ENCODE measurements at regions not wholly inside any gene's neighbourhood (a gene's known extent, or its start where the extent isn't known, plus 50 kb on each side); places are given as distances from the start of the nearest gene placed in this dataset.
"Not testable (repeated sequence)": the region's sequence is repeated elsewhere in the genome, so short reads cannot be mapped to it uniquely, and the experiment has no call there.

DNA sequence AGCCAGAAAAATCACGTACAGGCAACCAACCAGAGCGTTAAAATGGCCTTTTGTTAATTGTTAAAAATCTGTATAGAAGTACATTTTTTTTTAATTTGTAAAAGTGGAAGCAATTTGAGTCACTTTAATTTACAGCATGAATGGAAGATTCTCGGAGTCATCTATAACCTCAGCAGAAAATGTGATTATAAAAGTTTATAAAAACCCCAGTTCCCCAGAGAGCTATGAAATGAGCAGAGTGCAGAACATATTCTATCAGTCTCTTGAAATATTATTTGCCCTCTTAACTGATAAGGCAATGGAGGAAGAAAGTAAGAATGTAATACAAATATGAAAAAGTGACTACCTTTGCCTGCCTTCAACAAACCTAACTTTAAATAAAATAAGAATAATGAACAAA lies 224.7 kb downstream of the BCL2L11 start:
- H3K27ac ChIP-seq; H3K9me3 ChIP-seq; FAIRE-seq; H3K27me3 ChIP-seq; intact Hi-C loops (cut with DNase I); H3K4me3 ChIP-seq; ATAC-seq; H3K36me3 ChIP-seq; DNase-seq; H3K4me1 ChIP-seq: not testable (repeated sequence)
- WGBS, 2 donors, result 78 to 84% methylated on average over 1 of the region's 3 CpGs

DNA sequence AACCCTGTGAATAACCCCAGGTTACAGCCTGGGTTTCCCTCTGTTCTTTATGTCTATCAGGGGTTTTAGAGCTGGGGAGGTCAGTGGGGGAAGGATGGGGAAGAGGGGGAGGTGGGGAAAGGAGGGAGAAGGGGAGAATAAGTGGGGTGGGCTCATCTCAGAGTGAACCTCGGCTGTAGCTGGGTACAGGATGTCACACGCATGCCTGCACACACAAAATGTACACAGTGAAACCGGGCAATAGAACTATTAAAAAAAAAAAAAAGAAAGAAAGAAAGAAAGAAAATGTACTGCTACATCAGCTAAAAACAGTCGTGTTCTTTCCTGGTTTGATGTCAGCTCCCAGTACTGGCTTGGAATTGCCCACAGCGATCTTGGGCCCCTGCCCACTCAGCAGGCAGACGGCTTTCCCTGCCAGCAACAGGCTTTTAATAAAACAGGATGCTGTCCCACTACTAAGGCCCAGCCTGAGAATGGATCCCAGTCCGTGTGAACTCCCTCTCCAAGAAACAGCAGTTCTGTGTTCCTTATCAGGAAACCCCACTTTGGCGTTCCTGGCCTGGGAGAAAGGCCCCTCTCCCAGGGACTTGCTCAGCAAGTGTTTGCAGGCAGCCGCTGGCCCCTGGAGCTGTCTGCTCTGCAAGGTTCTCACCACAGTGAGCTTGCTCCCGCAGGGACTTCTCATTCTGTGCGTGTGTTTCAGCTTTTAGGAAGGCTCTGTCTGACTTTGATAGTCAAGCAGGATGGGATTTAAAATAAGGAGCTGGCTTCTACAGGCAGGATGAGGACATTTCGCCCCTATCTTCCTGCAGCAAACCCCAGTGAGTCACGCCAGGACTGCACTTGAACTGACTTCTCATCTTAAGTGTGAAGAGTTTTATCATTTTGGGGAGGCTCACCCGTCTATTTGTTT lies 225.6 kb downstream of the BCL2L11 start:
- H3K27me3 ChIP-seq; H3K9me3 ChIP-seq; H3K36me3 ChIP-seq; H3K4me3 ChIP-seq; intact Hi-C loops (cut with DNase I); H3K27ac ChIP-seq; FAIRE-seq; H3K4me1 ChIP-seq: not testable (repeated sequence)
- peak; percentile 63 to 82 (median 80) for ATAC-seq
- peak in 3 of 6 donors; percentile 25 to 41 (median 26) for DNase-seq
- 36 to 44% methylated on average over 8 to 11 of the region's 14 CpGs for WGBS, 2 donors

DNA sequence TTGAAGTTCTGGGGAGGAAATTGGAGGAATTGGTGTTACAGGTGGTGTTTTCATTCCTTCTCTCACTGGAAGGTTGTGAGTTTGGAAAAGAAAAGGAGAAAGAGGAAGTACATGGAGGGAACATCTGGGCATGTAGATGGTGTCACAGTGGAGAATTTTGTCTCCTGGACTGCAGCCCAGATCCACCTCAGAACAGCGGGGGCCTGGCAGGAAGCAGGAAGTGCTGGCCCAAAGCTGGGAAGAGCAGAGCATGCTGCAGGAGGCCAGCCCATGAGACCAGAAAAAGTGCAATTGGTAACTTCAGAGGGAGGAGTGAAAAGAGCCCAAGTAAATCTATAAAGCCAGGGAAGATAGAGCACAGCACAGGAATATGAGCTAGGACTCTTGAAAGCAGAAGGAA lies 227.0 kb downstream of the BCL2L11 start:
- WGBS, 2 donors, result no CpG with 5 or more reads among the region's 1 CpG

DNA sequence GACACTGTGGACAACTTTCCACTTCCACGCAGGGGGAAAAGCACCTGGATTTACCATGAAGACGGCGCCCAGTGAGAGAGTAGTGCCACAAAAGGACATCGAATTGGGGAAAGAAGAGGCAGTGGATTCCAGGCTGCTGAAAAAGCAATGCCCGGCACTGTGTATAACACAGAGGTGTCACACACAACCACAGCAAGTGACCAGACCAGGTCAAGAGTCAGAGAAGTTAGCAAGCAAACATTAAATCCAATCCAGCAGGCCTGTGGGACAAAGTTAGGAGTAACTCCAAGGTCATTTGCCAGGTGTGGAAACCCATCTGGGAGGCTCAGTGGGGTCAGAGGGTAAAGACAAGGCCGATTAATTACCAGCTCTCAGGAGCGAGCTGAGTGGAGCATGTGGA lies 227.6 kb downstream of the BCL2L11 start:
- H3K36me3 ChIP-seq; H3K9me3 ChIP-seq; H3K4me3 ChIP-seq; H3K4me1 ChIP-seq; H3K27me3 ChIP-seq; H3K27ac ChIP-seq; ATAC-seq; FAIRE-seq; intact Hi-C loops (cut with DNase I); DNase-seq: not testable (repeated sequence)
- WGBS, 2 donors, result 88% methylated on average over 1 of the region's 7 CpGs; no CpG with 5 or more reads in 1 of the 2 donors

More for the DNA sequence above, 227.0 kb downstream of the BCL2L11 start:
- H3K27ac ChIP-seq; DNase-seq; intact Hi-C loops (cut with DNase I); H3K4me1 ChIP-seq; H3K36me3 ChIP-seq; FAIRE-seq; H3K4me3 ChIP-seq; H3K9me3 ChIP-seq; H3K27me3 ChIP-seq: not testable (repeated sequence)
- peak in 3 of 4 donors; percentile 48 to 67 (median 61) for ATAC-seq

DNA sequence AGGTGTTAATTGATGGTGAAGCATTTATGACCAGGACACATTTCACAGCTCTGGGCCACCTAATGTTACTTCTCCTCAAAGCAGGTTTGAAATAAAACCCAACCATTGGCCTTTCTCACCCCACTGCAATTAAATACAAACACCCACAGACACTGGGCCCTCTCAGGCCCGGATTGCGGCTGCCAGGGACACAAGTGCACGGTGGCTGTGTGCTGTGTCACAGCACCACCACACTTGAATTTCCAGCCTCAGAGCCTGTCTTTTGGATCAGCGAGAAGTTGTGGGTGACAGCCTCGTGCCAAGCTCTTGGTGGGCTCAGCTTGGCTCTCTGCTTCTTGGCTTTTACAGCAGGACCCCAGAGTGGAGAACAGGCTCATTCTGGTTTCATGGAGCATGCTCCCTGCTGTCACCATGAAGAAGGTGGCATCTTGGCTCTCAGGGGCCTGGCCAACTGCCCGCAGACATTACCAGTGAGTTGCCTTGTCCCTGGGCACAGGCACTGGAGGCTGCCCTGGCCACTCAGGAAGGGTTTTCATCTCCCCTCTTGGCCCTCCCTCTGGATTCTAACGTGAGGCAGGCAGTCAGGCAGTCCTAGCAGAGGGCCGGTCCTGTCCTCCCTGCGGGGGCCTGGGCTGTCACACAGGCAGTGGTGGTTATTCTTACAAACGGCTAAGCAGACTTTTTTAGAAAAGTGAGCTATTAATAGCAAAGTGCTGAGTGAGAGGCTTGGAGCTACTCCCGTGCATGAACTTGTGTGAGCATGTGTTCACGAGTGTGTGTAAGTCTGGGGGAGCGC lies 234.5 kb downstream of the BCL2L11 start:
- 78 to 83% methylated on average over 7 to 8 of the region's 13 CpGs for WGBS, 2 donors
- intact Hi-C loops (cut with DNase I); H3K9me3 ChIP-seq; H3K27ac ChIP-seq; FAIRE-seq; ATAC-seq; H3K36me3 ChIP-seq; H3K4me1 ChIP-seq; H3K27me3 ChIP-seq; H3K4me3 ChIP-seq: not testable (repeated sequence)
- DNase-seq, result peak in 1 of 6 donors; percentile 43

DNA sequence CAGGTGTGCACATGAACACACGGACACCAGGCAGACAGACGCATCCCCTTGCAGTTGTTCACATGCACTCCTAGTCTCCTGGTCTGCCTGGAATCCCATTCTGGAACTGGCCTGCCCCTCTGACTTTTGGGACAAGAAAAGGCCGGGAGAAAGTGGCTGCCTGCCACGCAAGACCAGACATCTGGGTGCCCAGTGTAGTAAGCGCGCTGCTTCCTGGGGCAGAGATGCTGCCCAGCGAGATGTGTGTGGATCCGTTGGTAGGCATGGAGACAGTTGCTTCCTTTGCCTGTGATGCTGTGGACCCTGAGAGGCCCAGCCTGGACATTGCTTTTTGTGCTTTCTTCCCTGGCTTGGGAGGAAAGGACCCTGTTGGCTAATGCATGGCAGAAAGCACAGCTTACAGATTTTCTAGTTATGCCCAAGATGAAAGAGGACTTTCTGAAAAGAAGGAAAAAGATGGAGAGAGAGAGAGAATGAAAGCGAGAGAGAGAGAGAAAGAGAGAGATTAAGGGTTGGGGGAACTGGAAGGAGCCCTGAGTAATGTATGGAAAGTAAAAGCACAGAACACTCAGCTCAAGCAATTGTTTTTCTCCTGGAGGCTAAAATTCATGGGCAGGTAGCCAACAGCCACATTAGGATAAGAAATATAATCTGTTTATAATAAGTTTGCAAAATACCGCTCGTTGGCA lies 235.3 kb downstream of the BCL2L11 start:
- DNase-seq; intact Hi-C loops (cut with DNase I); FAIRE-seq; H3K4me3 ChIP-seq; H3K4me1 ChIP-seq; H3K36me3 ChIP-seq; H3K9me3 ChIP-seq; H3K27ac ChIP-seq; H3K27me3 ChIP-seq: not testable (repeated sequence)
- WGBS, 2 donors, result 73 to 84% methylated on average over 8 to 10 of the region's 11 CpGs
- peak in 1 of 4 donors; percentile 9 for ATAC-seq

DNA sequence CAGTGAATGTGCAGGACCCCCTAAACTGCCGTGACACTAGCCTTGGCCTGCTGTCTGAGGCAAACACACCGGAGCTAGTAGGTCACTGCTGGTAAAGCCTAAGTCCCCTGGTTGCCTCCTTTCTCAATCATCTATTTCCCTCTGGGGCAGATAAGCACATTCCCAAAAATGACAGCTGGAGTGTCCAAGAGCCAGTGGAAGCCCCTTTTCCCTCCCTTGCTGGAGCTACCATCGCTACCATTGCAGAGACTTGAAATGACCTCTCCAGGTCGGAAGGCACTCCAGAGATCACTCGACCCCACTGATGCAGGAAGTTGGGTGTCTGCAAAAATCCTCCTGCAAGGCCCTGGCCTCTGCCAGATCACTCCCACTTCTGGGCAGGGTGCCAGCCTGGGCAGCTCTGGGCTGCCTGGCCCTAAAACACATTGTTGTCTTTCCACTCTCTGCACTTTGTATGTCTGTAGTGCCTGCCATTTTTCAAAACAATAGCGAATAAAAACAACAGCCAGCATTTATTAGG lies 235.9 kb downstream of the BCL2L11 start:
- not testable (repeated sequence) for FAIRE-seq, H3K27ac ChIP-seq, H3K27me3 ChIP-seq

DNA sequence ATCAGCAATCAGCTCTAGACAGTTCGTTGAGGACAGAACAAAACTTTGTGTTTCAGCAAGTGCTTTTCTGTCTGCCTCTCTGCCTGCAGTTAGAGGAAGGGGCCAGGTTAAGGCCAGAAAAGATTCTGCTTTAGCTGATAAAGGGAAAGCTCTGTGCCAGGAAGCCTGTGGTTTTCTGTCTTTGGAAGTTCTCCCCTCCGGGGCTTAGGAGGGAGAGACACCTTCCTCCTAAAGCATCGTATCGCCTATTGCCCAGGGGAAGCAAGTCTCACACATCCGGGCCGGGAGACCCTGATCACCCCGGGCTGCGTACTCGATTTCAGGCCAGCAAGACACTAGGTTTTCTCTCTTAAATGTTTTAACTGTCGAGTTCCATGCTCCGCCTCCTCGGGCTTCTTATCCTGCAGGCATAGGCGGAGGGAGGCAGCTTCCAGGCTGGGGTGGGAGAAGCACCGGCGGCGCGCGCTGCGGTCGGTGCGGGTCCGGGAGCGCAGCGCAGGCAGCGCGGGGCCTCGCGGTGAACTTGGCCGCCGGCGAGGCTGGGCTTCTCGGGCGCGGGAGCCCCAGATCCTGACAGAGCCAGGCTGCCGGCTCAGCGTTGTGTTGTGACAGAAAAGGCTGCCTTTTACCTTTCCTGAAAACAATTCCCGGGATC lies 245.4 kb downstream of the BCL2L11 start:
- peak in 3 of 6 donors; percentile 15 to 63 (median 28) for DNase-seq
- WGBS, 2 donors, result 15 to 20% methylated on average over 30 to 32 of the region's 37 CpGs
- H3K27ac ChIP-seq, result not testable (repeated sequence)

More for the DNA sequence above, 235.9 kb downstream of the BCL2L11 start:
- H3K9me3 ChIP-seq; intact Hi-C loops (cut with DNase I); H3K36me3 ChIP-seq; H3K4me1 ChIP-seq; H3K4me3 ChIP-seq: not testable (repeated sequence)
- WGBS, 2 donors, result 35 to 42% methylated on average over 4 to 5 of the region's 6 CpGs
- DNase-seq (peak; percentile 68 to 90 (median 82)), ATAC-seq (peak; percentile 89 to 97 (median 96))

DNA sequence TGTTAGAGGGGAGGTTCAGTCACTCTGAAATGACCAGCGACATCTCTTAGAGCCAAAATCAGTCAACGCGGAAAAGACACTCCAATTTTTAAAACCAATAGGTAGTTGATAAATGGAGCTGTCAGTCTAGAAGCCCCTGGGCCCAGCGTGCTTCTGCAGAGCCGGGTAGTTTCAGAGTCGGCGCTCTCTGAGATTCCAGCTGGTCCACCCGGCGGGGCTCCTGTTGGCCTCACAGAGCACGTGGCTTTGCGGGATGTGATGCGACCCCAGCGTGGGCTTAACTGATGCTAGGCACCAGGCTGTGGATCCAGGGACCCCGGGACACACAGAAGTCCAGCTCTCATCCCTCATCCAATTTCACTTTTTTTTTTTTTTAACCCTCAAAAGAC lies 245.9 kb downstream of the BCL2L11 start:
- H3K4me1 ChIP-seq; intact Hi-C loops (cut with DNase I); H3K27me3 ChIP-seq; H3K36me3 ChIP-seq; H3K9me3 ChIP-seq; FAIRE-seq; DNase-seq; H3K27ac ChIP-seq: not testable (repeated sequence)
- H3K4me3 ChIP-seq, result peak overlapping the region in 2 of 4 donors; percentile 16 to 33
- ATAC-seq, result peak in 1 of 4 donors; percentile 37
- WGBS, 2 donors, result 38 to 57% methylated on average over 12 to 13 of the region's 14 CpGs

More for the DNA sequence above, 245.4 kb downstream of the BCL2L11 start:
- H3K27me3 ChIP-seq; H3K4me1 ChIP-seq; FAIRE-seq; intact Hi-C loops (cut with DNase I); H3K9me3 ChIP-seq; H3K36me3 ChIP-seq: not testable (repeated sequence)
- ATAC-seq, result peak; percentile 43 to 89 (median 86)
- H3K4me3 ChIP-seq, result peak overlapping the region in 2 of 4 donors; percentile 16 to 33

DNA sequence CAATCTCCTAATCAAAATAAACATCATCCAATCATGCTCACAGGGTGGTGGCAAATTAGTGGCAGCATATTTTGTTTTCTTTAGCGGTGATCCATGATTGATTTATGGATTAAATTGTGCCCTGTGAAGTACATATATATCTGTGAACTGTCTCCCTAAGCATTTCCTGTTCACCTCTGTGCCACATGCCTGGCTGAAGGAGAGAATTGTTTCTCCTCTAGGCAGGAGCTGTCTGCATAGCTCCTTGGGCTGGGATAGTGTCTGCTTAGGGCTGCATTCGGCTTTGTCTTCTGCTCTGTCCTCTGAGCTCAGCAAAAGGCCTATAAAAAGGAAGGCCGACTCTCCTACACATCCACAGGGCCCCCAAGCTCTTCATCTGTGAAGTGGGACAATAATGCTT lies 246.4 kb downstream of the BCL2L11 start:
- FAIRE-seq; DNase-seq; H3K27me3 ChIP-seq; H3K4me3 ChIP-seq; H3K36me3 ChIP-seq; H3K27ac ChIP-seq; H3K9me3 ChIP-seq; ATAC-seq; intact Hi-C loops (cut with DNase I); H3K4me1 ChIP-seq: not testable (repeated sequence)
- WGBS, 2 donors, result 85 to 93% methylated on average over 2 to 3 of the region's 3 CpGs

DNA sequence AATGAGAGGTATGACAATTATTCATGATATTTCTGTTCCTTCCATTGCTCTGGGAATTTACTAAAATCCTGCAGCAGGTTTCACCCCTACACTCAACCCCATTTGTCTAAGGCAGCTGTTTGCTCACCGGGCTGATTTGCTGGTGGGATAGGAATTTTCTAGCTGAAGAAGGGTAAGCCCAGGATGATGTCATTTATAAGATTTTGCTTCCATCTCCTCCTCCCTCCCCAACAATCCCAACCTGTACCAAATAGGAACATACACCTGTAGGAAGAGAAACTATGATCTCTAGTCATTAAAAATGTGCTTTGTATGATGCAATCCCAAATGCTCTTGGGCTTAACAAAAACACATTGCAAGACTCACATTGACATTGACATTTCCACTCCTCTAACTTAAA lies 247.2 kb downstream of the BCL2L11 start:
- H3K4me1 ChIP-seq; DNase-seq; H3K4me3 ChIP-seq; intact Hi-C loops (cut with DNase I); H3K36me3 ChIP-seq; H3K27ac ChIP-seq; H3K27me3 ChIP-seq; H3K9me3 ChIP-seq; FAIRE-seq: not testable (repeated sequence)
- 61 to 73% methylated on average over 1 of the region's 1 CpG for WGBS, 2 donors
- peak in 2 of 4 donors; percentile 43 to 59 for ATAC-seq
